Activated CD8-positive, alpha-beta memory T cell treated with anti-CD3 and anti-CD28 coated beads for 48 hours (primary cell): ENCODE measurements at regions not wholly inside any gene's neighbourhood (a gene's known extent, or its start where the extent isn't known, plus 50 kb on each side); places are given as distances from the start of the nearest gene placed in this dataset.

Experiments used
- DNase-seq, 3 experiments: peaks; one replicate each; pipeline ENCODE4 v3.0.0-alpha.2; 2020; ENCODE audit warnings: low read depth in 2 of 3, low spot score in 2 of 3

GRCh38 chr2:129438501-129439057 is 540.9 kb upstream of the RAB6C start:
- DNase-seq, result no peak

- DNase-seq, result no peak
Measured at GRCh38 chr2:129439406-129440302, 539.8 kb upstream of the RAB6C start.

GRCh38 chr2:129441610-129442009 is 537.9 kb upstream of the RAB6C start:
- DNase-seq, result no peak

- no peak for DNase-seq
Measured at GRCh38 chr2:129443235-129443864, 536.1 kb upstream of the RAB6C start.

- DNase-seq, result no peak
Measured at GRCh38 chr2:129443865-129444739, 535.4 kb upstream of the RAB6C start.

GRCh38 chr2:129444751-129445150 is 534.7 kb upstream of the RAB6C start:
- no peak for DNase-seq

- no peak for DNase-seq
Measured at GRCh38 chr2:129456691-129457090, 522.8 kb upstream of the RAB6C start.

GRCh38 chr2:129457277-129457818 is 522.1 kb upstream of the RAB6C start:
- DNase-seq, result no peak

GRCh38 chr2:129458006-129458405 is 521.5 kb upstream of the RAB6C start:
- DNase-seq, result no peak

- no peak for DNase-seq
Measured at GRCh38 chr2:129458436-129458835, 521.0 kb upstream of the RAB6C start.

GRCh38 chr2:129459200-129459876 is 520.1 kb upstream of the RAB6C start:
- DNase-seq, result no peak

GRCh38 chr2:129459881-129460280 is 519.6 kb upstream of the RAB6C start:
- DNase-seq, result no peak

- no peak for DNase-seq
Measured at GRCh38 chr2:129460299-129461198, 518.9 kb upstream of the RAB6C start.

- DNase-seq, result no peak
Measured at GRCh38 chr2:129462349-129462748, 517.1 kb upstream of the RAB6C start.

GRCh38 chr2:129462967-129463366 is 516.5 kb upstream of the RAB6C start:
- DNase-seq, result no peak

- DNase-seq, result no peak
Measured at GRCh38 chr2:129464036-129464435, 515.4 kb upstream of the RAB6C start.

- no peak for DNase-seq
Measured at GRCh38 chr2:129464631-129465030, 514.8 kb upstream of the RAB6C start.

- DNase-seq, result no peak
Measured at GRCh38 chr2:129465045-129465444, 514.4 kb upstream of the RAB6C start.

- DNase-seq, result no peak
Measured at GRCh38 chr2:129466389-129466788, 513.1 kb upstream of the RAB6C start.
